HepG2 (cell line): ENCODE measurements at regions not wholly inside any gene's neighbourhood (a gene's known extent, or its start where the extent isn't known, plus 50 kb on each side); places are given as distances from the start of the nearest gene placed in this dataset.

ENCODE experiments used
- ATAC-seq: fragments of 200-7000 bp; cut with Tn5 transposase; 3 replicates; pipeline ENCODE4 v1.9.1; 2020; ENCODE audit warnings: mild to moderate bottlenecking, moderate library complexity
- BruUV-seq: library from RNA; stranded (reverse); fragments of 400-500 nt; replicated peaks from 2 replicates; lab custom pipeline; 2021; lab: Mats Ljungman, UMichigan
- CTCF ChIA-PET: fragments of 300-600 bp; formaldehyde crosslinking; extraction: SDS; loops from one replicate; lab custom pipeline; 2021; ENCODE audit warnings: low total read pairs, inconsistent platforms, low intra/inter-chr PET ratio; lab: Yijun Ruan, JAX
- POLR2A ChIA-PET: fragments of 350-600 bp; sonication (Branson Sonifier 250); formaldehyde crosslinking; loops from one replicate; lab custom pipeline; 2020; ENCODE audit warnings: antibody characterized with exemption, inconsistent platforms; lab: Yijun Ruan, JAX
- DNase-seq: peaks from one replicate; pipeline ENCODE4 v3.0.0-alpha.2; 2015; ENCODE audit warnings: low spot score
- FAIRE-seq: peaks from 3 replicates; lab custom pipeline; 2011; peaks lifted over from hg19 to GRCh38; lab: Jason Lieb, UNC
- H2AFZ ChIP-seq: one replicate; pipeline ENCODE4 v1.6.1; 2011; ENCODE audit warnings: low read length, inconsistent platforms
- H3K27ac ChIP-seq: fragments of 300-600 bp; 3 replicates; pipeline ENCODE4 v1.8.0; 2011; ENCODE audit warnings: mixed run types, mild to moderate bottlenecking, mixed read lengths, low read length, inconsistent platforms; ENCODE audit not compliant: insufficient read depth; ENCODE audit errors: extremely low read length
- H3K27me3 ChIP-seq, 2 experiments: fragments of 200-600 bp in 1 of 2; 2 replicates in 1 of 2; 3 replicates in 1 of 2; pipeline versions ENCODE4 v1.6.0 to v1.8.0; 2011; ENCODE audit warnings: low read length in 2 of 2, mild to moderate bottlenecking in 2 of 2, moderate library complexity in 2 of 2, inconsistent platforms in 1 of 2; ENCODE audit not compliant: insufficient read depth in 2 of 2, control insufficient read depth in 1 of 2
- H3K36me3 ChIP-seq, 2 experiments: fragments of 200-600 bp in 1 of 2; replicated peaks in 1 of 2; 2 replicates in 1 of 2; 3 replicates in 1 of 2; pipeline versions ENCODE4 v1.5.1 to v1.8.0; 2011; ENCODE audit warnings: low read length in 2 of 2, inconsistent platforms in 1 of 2; ENCODE audit not compliant: insufficient read depth in 2 of 2, control insufficient read depth in 1 of 2
- H3K4me1 ChIP-seq: 2 replicates; pipeline ENCODE4 v1.5.1; 2012; ENCODE audit warnings: low read length, inconsistent platforms; ENCODE audit not compliant: insufficient read depth
- H3K4me2 ChIP-seq: 2 replicates; pipeline ENCODE4 v1.6.0; 2011; ENCODE audit warnings: low read depth, low read length, inconsistent platforms
- H3K4me3 ChIP-seq, 3 experiments: fragments of 200-600 bp in 1 of 3; sonication (generic), shearing (Covaris generic) in 1 of 3; replicated peaks in 1 of 3; 2 replicates each; pipeline ENCODE4 v1.5.1; 2011 to 2016; ENCODE audit warnings: low read length in 3 of 3, inconsistent platforms in 2 of 3, low read depth in 2 of 3, mild to moderate bottlenecking in 2 of 3, control low read depth in 1 of 3, mixed read lengths in 1 of 3; ENCODE audit not compliant: insufficient read depth in 1 of 3
- H3K79me2 ChIP-seq: one replicate; pipeline ENCODE4 v1.6.1; 2011; ENCODE audit warnings: low read length, inconsistent platforms; ENCODE audit not compliant: insufficient read depth
- H3K9ac ChIP-seq: 2 replicates; pipeline ENCODE4 v1.6.0; 2011; ENCODE audit warnings: mild to moderate bottlenecking, low read depth, low read length, inconsistent platforms; ENCODE audit not compliant: insufficient read depth
- H3K9me3 ChIP-seq: 2 replicates; pipeline ENCODE4 v1.5.1; 2012; ENCODE audit warnings: mild to moderate bottlenecking, low read length
- H4K20me1 ChIP-seq: 2 replicates; pipeline ENCODE4 v1.6.0; 2011; ENCODE audit warnings: inconsistent platforms, mild to moderate bottlenecking, low read length, moderate library complexity; ENCODE audit not compliant: insufficient read depth
- ARID3A ChIP-seq: IDR thresholded peaks from 2 replicates; pipeline ENCODE4 v1.6.1; 2012; ENCODE audit warnings: low read depth, low read length, improper control_type of control experiment
- FIP1L1 ChIP-seq: fragments of 200-400 bp; formaldehyde crosslinking; IDR thresholded peaks from 2 replicates; pipeline ENCODE4 v1.6.1; 2018; ENCODE audit warnings: low read depth, mild to moderate bottlenecking, low read length, moderate library complexity, borderline replicate concordance; ENCODE audit not compliant: insufficient read depth
- GFI1 ChIP-seq: sonication (generic); formaldehyde crosslinking; IDR thresholded peaks from 2 replicates; pipeline ENCODE4 v1.5.0; 2020; ENCODE audit warnings: missing genetic modification reagents, mild to moderate bottlenecking, borderline replicate concordance
- GLI4 ChIP-seq: sonication (generic); formaldehyde crosslinking; IDR thresholded peaks from 2 replicates; pipeline ENCODE4 v1.5.1; 2020; ENCODE audit warnings: missing genetic modification reagents, mild to moderate bottlenecking, moderate library complexity, borderline replicate concordance
- MTERF4 ChIP-seq: sonication (generic); formaldehyde crosslinking; IDR thresholded peaks from 2 replicates; pipeline ENCODE4 v1.8.0; 2023; ENCODE audit warnings: mild to moderate bottlenecking, missing genetic modification reagents
- NFRKB ChIP-seq: fragments of 450-650 bp; IDR thresholded peaks from 2 replicates; pipeline ENCODE4 v1.6.1; 2017
- SIX4 ChIP-seq: sonication (generic); formaldehyde crosslinking; IDR thresholded peaks from 2 replicates; pipeline ENCODE4 v1.4.0; 2020; ENCODE audit warnings: missing genetic modification reagents
- SOX6 ChIP-seq, 2 experiments: fragments of 450-650 bp in 1 of 2; sonication (generic) in 1 of 2; formaldehyde crosslinking in 1 of 2; IDR thresholded peaks; 2 replicates each; pipeline versions ENCODE4 v1.4.0 to v1.6.1; 2017 to 2020; ENCODE audit warnings: antibody characterized with exemption in 1 of 2, mild to moderate bottlenecking in 1 of 2, missing genetic modification reagents in 1 of 2
- TFDP2 ChIP-seq: sonication (generic); formaldehyde crosslinking; IDR thresholded peaks from 2 replicates; pipeline ENCODE4 v1.4.0; 2020; ENCODE audit warnings: missing genetic modification reagents
- ZFP36L1 ChIP-seq: sonication (generic); formaldehyde crosslinking; IDR thresholded peaks from 2 replicates; pipeline ENCODE4 v1.8.0; 2022; ENCODE audit warnings: mild to moderate bottlenecking, missing genetic modification reagents, moderate library complexity
- ZNF275 ChIP-seq: sonication (generic); formaldehyde crosslinking; IDR thresholded peaks from 2 replicates; pipeline ENCODE4 v1.8.0; 2022; ENCODE audit warnings: missing genetic modification reagents, mild to moderate bottlenecking, inconsistent platforms, borderline replicate concordance
- ZNF574 ChIP-seq: sonication (generic); formaldehyde crosslinking; IDR thresholded peaks from 2 replicates; pipeline ENCODE4 v1.4.0; 2020; ENCODE audit warnings: missing genetic modification reagents
- ZUFSP ChIP-seq: sonication (generic); formaldehyde crosslinking; IDR thresholded peaks from 2 replicates; pipeline ENCODE4 v1.9.0; 2021; ENCODE audit warnings: missing genetic modification reagents, mild to moderate bottlenecking, borderline replicate concordance
- WGBS: methylation state at CpG from one replicate; pipeline ENCODE4 v1.1.6; 2017; ENCODE audit warnings: low lambda C conversion rate; 5-methylcytosine and 5-hydroxymethylcytosine counted together
- in situ Hi-C: cut with HindIII; loops from 2 replicates; pipeline ENCODE4 v1.10.0; 2017; ENCODE audit warnings: low pct_unique_long_range_greater_than_20kb; ENCODE audit not compliant: extremely low pct_ligation_motif_present
- intact Hi-C: fragments of 100-400 bp; cut with micrococcal nuclease; formaldehyde crosslinking; loops from one replicate; pipeline ENCODE4 v1.10.0; 2022; ENCODE audit not compliant: unreplicated experiment

GRCh38 chr3:72187131-72187530, 402.2 kb upstream of the PROK2 start:
- POLR2A ChIA-PET, result no interaction called here
- peak; percentile 62 for DNase-seq
- CTCF ChIA-PET, result no interaction called here
- Histone ChIP-seq H3K4me2 (no peak overlapping the region), H3K27me3 (no peaks in the 10 kb centered on the region), H3K9me3 (0 out of 2 replicates have a peak, but pooled peaks cover under 1% of the 10 kb centered on the region), H3K4me3 (no peak overlapping the region), H2AFZ (no peak overlapping the region), H3K36me3 (no peaks in the 10 kb centered on the region), H3K79me2 (no peaks in the 10 kb centered on the region), H4K20me1 (no peaks in the 10 kb centered on the region), H3K27ac (no peak overlapping the region), H3K9ac (no peak overlapping the region), H3K4me1 (peaks cover 17% of the 10 kb centered on the region)
- in situ Hi-C loops, result no loop called here
- no CpG with 5 or more reads among the region's 2 CpGs for WGBS
- intact Hi-C loops, result loop anchor here (1.0 kb wide), 1 partner anchor 36 kb away; no protein-coding TSS in a partner anchor
- peak; percentile 56 for FAIRE-seq
- BruUV-seq, result no TSS peak
- peak; percentile 86 for ATAC-seq
- TF ChIP-seq SIX4 (CRISPR knock-in tag), result no peak
- no peak for TF ChIP-seq ZNF275 (CRISPR knock-in tag)
- no peak for TF ChIP-seq GLI4
- TF ChIP-seq ZUFSP (CRISPR knock-in tag), result no peak
- TF ChIP-seq SOX6 (IDR thresholded peaks at IDR 0.05), result no peak
- TF ChIP-seq SOX6 (CRISPR knock-in tag; IDR thresholded peaks at IDR 0.05), result peak; percentile 57
- TF ChIP-seq ZFP36L1, result no peak
- no peak for TF ChIP-seq GFI1
- no peak for TF ChIP-seq MTERF4 (CRISPR knock-in tag)
- TF ChIP-seq TFDP2 (CRISPR knock-in tag), result no peak
- TF ChIP-seq FIP1L1, result no peak
- no peak for TF ChIP-seq NFRKB
- TF ChIP-seq ZNF574 (CRISPR knock-in tag), result no peak
- TF ChIP-seq ARID3A, result no peak
